ENCODE measurements at regions not wholly inside any gene's neighbourhood (a gene's known extent, or its start where the extent isn't known, plus 50 kb on each side); places are given as distances from the start of the nearest gene placed in this dataset.

DNA sequence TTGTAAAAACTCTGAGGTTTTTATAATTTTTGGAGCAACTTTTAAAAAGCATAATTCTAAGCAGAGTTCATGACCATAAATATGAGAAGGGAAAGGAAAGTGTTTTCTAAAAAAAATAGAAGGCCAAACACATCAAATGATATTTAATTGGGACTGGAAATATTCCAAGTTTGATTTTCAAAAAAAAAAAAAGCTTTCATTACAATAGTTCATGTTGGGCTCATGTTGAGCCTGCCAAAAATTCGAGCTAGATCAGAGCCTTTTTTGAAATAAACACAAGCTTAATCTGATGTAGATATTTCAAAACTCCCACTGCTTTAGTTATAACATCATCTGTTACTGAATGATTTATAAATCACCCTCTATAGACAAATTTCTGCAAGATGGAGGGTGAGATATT, 163.4 kb upstream of the DEFB112 start:
- Histone ChIP-seq H3K9ac (no peak overlapping the region), H3K4me3 (no peak overlapping the region), H2AFZ (replicated peaks) (no peak overlapping the region), H3K27me3 (no peaks in the 10 kb centered on the region), H3K9me3 (ENCODE audit: low read depth) (no peaks in the 10 kb centered on the region), H3K4me2 (no peak overlapping the region), H3K4me1 (peaks cover 8% of the 10 kb centered on the region), H3F3A (ENCODE audit: low read depth) (peaks cover 4% of the 10 kb centered on the region), H4K20me1 (ENCODE audit: low read depth) (no peaks in the 10 kb centered on the region), H3K27ac (no peak overlapping the region), H3K36me3 (no peaks in the 10 kb centered on the region), H3K79me2 (ENCODE audit: low read depth) (no peaks in the 10 kb centered on the region)
- H3K36me3 Mint-ChIP-seq = no peaks in the 10 kb centered on the region
- no peaks in the 10 kb centered on the region for H3K4me1 Mint-ChIP-seq
- no peaks in the 10 kb centered on the region for H3K9me3 Mint-ChIP-seq
- no peak overlapping the region for H3K4me3 Mint-ChIP-seq
- H3K27ac Mint-ChIP-seq = no peak overlapping the region
- H3K27me3 Mint-ChIP-seq (ENCODE audit: insufficient read depth, low read depth) = no peaks in the 10 kb centered on the region
- TF ChIP-seq EZH2 (IDR thresholded peaks at IDR 0.05) (no peak), EZH2phosphoT487 (IDR thresholded peaks at IDR 0.05) (no peak)
- TF ChIP-seq, protein P1, sequence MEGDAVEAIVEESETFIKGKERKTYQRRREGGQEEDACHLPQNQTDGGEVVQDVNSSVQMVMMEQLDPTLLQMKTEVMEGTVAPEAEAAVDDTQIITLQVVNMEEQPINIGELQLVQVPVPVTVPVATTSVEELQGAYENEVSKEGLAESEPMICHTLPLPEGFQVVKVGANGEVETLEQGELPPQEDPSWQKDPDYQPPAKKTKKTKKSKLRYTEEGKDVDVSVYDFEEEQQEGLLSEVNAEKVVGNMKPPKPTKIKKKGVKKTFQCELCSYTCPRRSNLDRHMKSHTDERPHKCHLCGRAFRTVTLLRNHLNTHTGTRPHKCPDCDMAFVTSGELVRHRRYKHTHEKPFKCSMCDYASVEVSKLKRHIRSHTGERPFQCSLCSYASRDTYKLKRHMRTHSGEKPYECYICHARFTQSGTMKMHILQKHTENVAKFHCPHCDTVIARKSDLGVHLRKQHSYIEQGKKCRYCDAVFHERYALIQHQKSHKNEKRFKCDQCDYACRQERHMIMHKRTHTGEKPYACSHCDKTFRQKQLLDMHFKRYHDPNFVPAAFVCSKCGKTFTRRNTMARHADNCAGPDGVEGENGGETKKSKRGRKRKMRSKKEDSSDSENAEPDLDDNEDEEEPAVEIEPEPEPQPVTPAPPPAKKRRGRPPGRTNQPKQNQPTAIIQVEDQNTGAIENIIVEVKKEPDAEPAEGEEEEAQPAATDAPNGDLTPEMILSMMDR (IDR thresholded peaks at IDR 0.05) = no peak
- DNase-seq (ENCODE audit: low spot score) = no peak

DNA sequence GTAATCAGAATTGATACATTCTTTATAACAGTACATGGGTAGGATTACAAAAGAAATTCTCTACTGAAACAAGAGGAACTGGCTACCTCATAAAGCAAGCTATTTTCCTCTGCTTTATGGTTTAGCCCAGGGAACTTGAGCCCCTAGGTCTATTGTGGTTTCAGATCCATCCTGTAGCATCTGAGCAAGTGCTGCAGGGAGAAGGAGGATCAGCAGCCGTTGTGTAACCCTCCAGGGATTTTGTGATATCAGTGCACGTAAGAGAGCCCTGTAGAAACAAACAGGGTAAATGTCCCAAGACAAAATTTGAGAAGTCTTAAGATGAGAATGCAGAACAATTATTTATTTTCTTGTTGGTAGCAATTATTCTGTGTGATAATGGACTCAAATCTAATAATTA, 165.2 kb upstream of the DEFB112 start:
- Histone ChIP-seq H4K20me1 (ENCODE audit: low read depth) (no peaks in the 10 kb centered on the region), H3K4me2 (no peak overlapping the region), H3K4me3 (no peak overlapping the region), H2AFZ (replicated peaks) (no peak overlapping the region), H3K36me3 (no peaks in the 10 kb centered on the region), H3K27ac (no peak overlapping the region), H3F3A (ENCODE audit: low read depth) (peaks cover 4% of the 10 kb centered on the region), H3K27me3 (no peaks in the 10 kb centered on the region), H3K9me3 (ENCODE audit: low read depth) (no peaks in the 10 kb centered on the region), H3K4me1 (peaks cover 16% of the 10 kb centered on the region), H3K9ac (no peak overlapping the region), H3K79me2 (ENCODE audit: low read depth) (no peaks in the 10 kb centered on the region)
- Mint-ChIP-seq H3K9me3 (no peaks in the 10 kb centered on the region), H3K4me3 (no peak overlapping the region), H3K27me3 (ENCODE audit: insufficient read depth, low read depth) (no peaks in the 10 kb centered on the region), H3K36me3 (no peaks in the 10 kb centered on the region), H3K4me1 (peaks cover 3% of the 10 kb centered on the region), H3K27ac (no peak overlapping the region)
- DNase-seq (ENCODE audit: low spot score) = no peak
- TF ChIP-seq, protein P1 (IDR thresholded peaks at IDR 0.05) = no peak
- TF ChIP-seq EZH2phosphoT487 (IDR thresholded peaks at IDR 0.05) (no peak), EZH2 (IDR thresholded peaks at IDR 0.05) (no peak)

DNA sequence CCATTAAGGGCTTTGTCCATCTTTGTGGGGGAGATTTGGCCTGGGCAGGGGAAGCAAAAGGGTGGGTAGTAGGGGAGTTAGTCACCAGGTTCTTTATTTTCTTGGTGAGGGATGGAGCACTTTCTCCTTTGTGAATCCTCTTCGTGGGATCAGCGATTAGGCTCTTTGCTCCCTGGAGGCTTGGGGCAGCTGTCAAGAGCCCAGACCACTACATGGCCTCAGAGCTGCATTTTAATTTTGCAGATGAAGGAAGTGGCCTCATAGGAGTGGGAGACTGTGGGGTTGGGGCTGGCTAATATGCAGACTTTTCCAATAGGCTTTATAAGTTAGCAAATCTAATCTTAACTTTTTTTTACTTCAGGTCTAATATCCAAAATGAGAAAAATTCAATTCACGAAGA, 168.1 kb upstream of the DEFB112 start:
- H3K4me3 Mint-ChIP-seq = no peak overlapping the region
- H3K27ac Mint-ChIP-seq = no peak overlapping the region
- Histone ChIP-seq H3K9me3 (ENCODE audit: low read depth) (no peaks in the 10 kb centered on the region), H3K4me2 (no peak overlapping the region), H3K27me3 (no peaks in the 10 kb centered on the region), H3K36me3 (no peaks in the 10 kb centered on the region), H4K20me1 (ENCODE audit: low read depth) (no peaks in the 10 kb centered on the region), H3F3A (ENCODE audit: low read depth) (peaks cover 4% of the 10 kb centered on the region), H3K79me2 (ENCODE audit: low read depth) (no peaks in the 10 kb centered on the region), H2AFZ (replicated peaks) (no peak overlapping the region), H3K9ac (no peak overlapping the region), H3K4me3 (no peak overlapping the region), H3K27ac (no peak overlapping the region), H3K4me1 (peaks cover 16% of the 10 kb centered on the region)
- peak; percentile 20 for DNase-seq (ENCODE audit: low spot score)
- TF ChIP-seq EZH2 (IDR thresholded peaks at IDR 0.05) = no peak
- TF ChIP-seq EZH2phosphoT487 (IDR thresholded peaks at IDR 0.05) = no peak
- H3K9me3 Mint-ChIP-seq = no peaks in the 10 kb centered on the region
- peaks cover 3% of the 10 kb centered on the region for H3K4me1 Mint-ChIP-seq
- H3K27me3 Mint-ChIP-seq (ENCODE audit: insufficient read depth, low read depth) = no peaks in the 10 kb centered on the region
- no peaks in the 10 kb centered on the region for H3K36me3 Mint-ChIP-seq

DNA sequence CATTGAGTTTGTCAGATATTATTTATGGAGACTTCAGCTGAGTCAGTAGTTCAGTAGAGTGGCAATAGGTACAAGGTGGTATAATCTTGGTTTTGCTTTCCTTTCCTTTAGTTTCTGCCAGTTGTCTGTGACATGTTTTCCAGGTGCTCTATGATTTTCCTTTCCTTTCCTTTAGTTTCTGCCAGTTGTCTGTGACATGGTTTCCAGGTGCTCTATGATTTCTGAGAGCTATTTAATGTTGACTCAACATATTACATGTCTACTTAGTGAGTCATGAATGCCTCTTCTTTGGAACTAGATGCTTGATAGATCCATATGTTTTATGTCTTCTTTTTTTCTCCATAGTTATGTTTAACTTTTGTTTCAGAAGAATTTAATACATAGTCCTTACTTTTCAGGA, 186.4 kb upstream of the DEFB112 start:
- no peak for DNase-seq (ENCODE audit: low spot score)
- no peak for TF ChIP-seq EZH2 (IDR thresholded peaks at IDR 0.05)
- no peak for TF ChIP-seq EZH2phosphoT487 (IDR thresholded peaks at IDR 0.05)
- TF ChIP-seq, protein P1 (IDR thresholded peaks at IDR 0.05) = no peak
- no peaks in the 10 kb centered on the region for H3F3A ChIP-seq (ENCODE audit: low read depth)
- no peak overlapping the region for H3K4me2 ChIP-seq
- no peaks in the 10 kb centered on the region for H3K4me1 ChIP-seq
- no peak overlapping the region for H3K4me3 ChIP-seq
- Mint-ChIP-seq H3K27ac (no peak overlapping the region), H3K36me3 (no peaks in the 10 kb centered on the region), H3K4me3 (no peak overlapping the region), H3K27me3 (ENCODE audit: insufficient read depth, low read depth) (no peaks in the 10 kb centered on the region), H3K9me3 (no peaks in the 10 kb centered on the region), H3K4me1 (no peaks in the 10 kb centered on the region)
- no peak overlapping the region for H2AFZ ChIP-seq (replicated peaks)
- no peak overlapping the region for H3K27ac ChIP-seq
- H3K27me3 ChIP-seq = no peaks in the 10 kb centered on the region
- H3K9me3 ChIP-seq (ENCODE audit: low read depth) = no peaks in the 10 kb centered on the region
- no peaks in the 10 kb centered on the region for H3K36me3 ChIP-seq
- H3K9ac ChIP-seq = no peak overlapping the region
- H4K20me1 ChIP-seq (ENCODE audit: low read depth) = no peaks in the 10 kb centered on the region
- no peaks in the 10 kb centered on the region for H3K79me2 ChIP-seq (ENCODE audit: low read depth)

All from neural progenitor cell (in vitro differentiated cells).